CD4-positive, alpha-beta T cell treated with Interleukin-6 for 4 hours (primary cell): ENCODE measurements at regions not wholly inside any gene's neighbourhood (a gene's known extent, or its start where the extent isn't known, plus 50 kb on each side); places are given as distances from the start of the nearest gene placed in this dataset.

Source experiments
- DNase-seq: peaks from one replicate; pipeline ENCODE4 v3.0.0-alpha.2; 2020; ENCODE audit warnings: mixed read lengths

GRCh38 chr2:147792966-147793617 lies 51.7 kb upstream of the ACVR2A start:
- no peak for DNase-seq

- no peak for DNase-seq
Measured at GRCh38 chr2:147790580-147790979, 54.2 kb upstream of the ACVR2A start.

GRCh38 chr2:147789720-147790119 lies 55.1 kb upstream of the ACVR2A start:
- DNase-seq = no peak

GRCh38 chr2:147789287-147789686 lies 55.5 kb upstream of the ACVR2A start:
- DNase-seq = no peak

- no peak for DNase-seq
Measured at GRCh38 chr2:147782141-147782930, 62.5 kb upstream of the ACVR2A start.

GRCh38 chr2:147779440-147779839 lies 65.4 kb upstream of the ACVR2A start:
- DNase-seq = no peak

GRCh38 chr2:147777394-147777793 lies 67.4 kb upstream of the ACVR2A start:
- DNase-seq = no peak

GRCh38 chr2:147774805-147775204 lies 70.0 kb upstream of the ACVR2A start:
- no peak for DNase-seq

GRCh38 chr2:147773479-147773878 lies 71.3 kb upstream of the ACVR2A start:
- DNase-seq = no peak

GRCh38 chr2:147772781-147773180 lies 72.0 kb upstream of the ACVR2A start:
- no peak for DNase-seq

GRCh38 chr2:147763861-147764260 lies 81.0 kb upstream of the ACVR2A start:
- DNase-seq = no peak

- no peak for DNase-seq
Measured at GRCh38 chr2:147760984-147761383, 83.8 kb upstream of the ACVR2A start.

- no peak for DNase-seq
Measured at GRCh38 chr2:147759536-147759935, 85.3 kb upstream of the ACVR2A start.

GRCh38 chr2:147758821-147759220 lies 86.0 kb upstream of the ACVR2A start:
- no peak for DNase-seq

- no peak for DNase-seq
Measured at GRCh38 chr2:147756069-147756468, 88.8 kb upstream of the ACVR2A start.

- DNase-seq = no peak
Measured at GRCh38 chr2:147740211-147740927, 104.5 kb upstream of the ACVR2A start.

GRCh38 chr2:147739508-147739907 lies 105.3 kb upstream of the ACVR2A start:
- no peak for DNase-seq

- no peak for DNase-seq
Measured at GRCh38 chr2:147718831-147719230, 126.0 kb upstream of the ACVR2A start.

- DNase-seq = no peak
Measured at GRCh38 chr2:147716906-147717305, 127.9 kb upstream of the ACVR2A start.

GRCh38 chr2:147715807-147716206 lies 129.0 kb upstream of the ACVR2A start:
- DNase-seq = no peak

GRCh38 chr2:147714582-147714981 lies 130.2 kb upstream of the ACVR2A start:
- no peak for DNase-seq

- DNase-seq = no peak
Measured at GRCh38 chr2:147713349-147713748, 131.5 kb upstream of the ACVR2A start.

GRCh38 chr2:147712051-147712450 lies 132.8 kb upstream of the ACVR2A start:
- DNase-seq = no peak

- DNase-seq = no peak
Measured at GRCh38 chr2:147711031-147711430, 133.8 kb upstream of the ACVR2A start.
